ENCODE measurements at regions not wholly inside any gene's neighbourhood (a gene's known extent, or its start where the extent isn't known, plus 50 kb on each side); places are given as distances from the start of the nearest gene placed in this dataset.

GRCh38 chr9:126151031-126151685, 175.5 kb upstream of the MVB12B start:
- Histone ChIP-seq H3K9me1 (ENCODE audit: control insufficient read depth, extremely low read depth, insufficient read depth, low read length) (no peaks in the 10 kb centered on the region), H4K20me1 (ENCODE audit: control insufficient read depth, extremely low read depth, insufficient read depth, low read length) (peaks cover 4% of the 10 kb centered on the region), H2AFZ (ENCODE audit: control insufficient read depth, low read length) (no peak overlapping the region), H3K9me3 (ENCODE audit: control insufficient read depth, low read depth, low read length) (no peaks in the 10 kb centered on the region), H3K79me2 (ENCODE audit: control insufficient read depth, insufficient read depth, low read length) (no peaks in the 10 kb centered on the region), H3K9ac (ENCODE audit: control insufficient read depth, extremely low read depth, insufficient read depth, low read length) (no peak overlapping the region), H3K27ac (ENCODE audit: control insufficient read depth, insufficient read depth, low read length) (no peak overlapping the region), H3K36me3 (ENCODE audit: control insufficient read depth in 2 of 2, extremely low read depth in 1 of 2, insufficient read depth in 2 of 2, low read length in 2 of 2) (no peaks in the 10 kb centered on the region), H3K27me3 (ENCODE audit: control insufficient read depth, extremely low read depth, insufficient read depth, low read length) (peaks cover 29% of the 10 kb centered on the region), H3K4me2 (ENCODE audit: control insufficient read depth, extremely low read depth, insufficient read depth, low read depth, low read length) (peak overlapping the region; percentile 8), H3K4me3 (ENCODE audit: control insufficient read depth in 2 of 3, extremely low read depth in 1 of 3, insufficient read depth in 2 of 3, low read depth in 1 of 3, low read length in 3 of 3) (no peak overlapping the region), H3K4me1 (ENCODE audit: control insufficient read depth, extremely low read depth, insufficient read depth, low read length) (no peaks in the 10 kb centered on the region)
- no peak for DNase-seq (ENCODE audit: low read depth, low spot score)
- TF ChIP-seq, protein P1, sequence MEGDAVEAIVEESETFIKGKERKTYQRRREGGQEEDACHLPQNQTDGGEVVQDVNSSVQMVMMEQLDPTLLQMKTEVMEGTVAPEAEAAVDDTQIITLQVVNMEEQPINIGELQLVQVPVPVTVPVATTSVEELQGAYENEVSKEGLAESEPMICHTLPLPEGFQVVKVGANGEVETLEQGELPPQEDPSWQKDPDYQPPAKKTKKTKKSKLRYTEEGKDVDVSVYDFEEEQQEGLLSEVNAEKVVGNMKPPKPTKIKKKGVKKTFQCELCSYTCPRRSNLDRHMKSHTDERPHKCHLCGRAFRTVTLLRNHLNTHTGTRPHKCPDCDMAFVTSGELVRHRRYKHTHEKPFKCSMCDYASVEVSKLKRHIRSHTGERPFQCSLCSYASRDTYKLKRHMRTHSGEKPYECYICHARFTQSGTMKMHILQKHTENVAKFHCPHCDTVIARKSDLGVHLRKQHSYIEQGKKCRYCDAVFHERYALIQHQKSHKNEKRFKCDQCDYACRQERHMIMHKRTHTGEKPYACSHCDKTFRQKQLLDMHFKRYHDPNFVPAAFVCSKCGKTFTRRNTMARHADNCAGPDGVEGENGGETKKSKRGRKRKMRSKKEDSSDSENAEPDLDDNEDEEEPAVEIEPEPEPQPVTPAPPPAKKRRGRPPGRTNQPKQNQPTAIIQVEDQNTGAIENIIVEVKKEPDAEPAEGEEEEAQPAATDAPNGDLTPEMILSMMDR (optimal IDR thresholded peaks at IDR 0.05 in 1 of 3, IDR thresholded peaks at IDR 0.05 in 1 of 3, conservative IDR thresholded peaks at IDR 0.05 in 1 of 3; ENCODE audit: extremely low read depth in 1 of 3, insufficient read depth in 2 of 3, low read length in 3 of 3) = no peak
- dilution Hi-C loops (cut with MboI; ENCODE audit: extremely low pct_ligation_motif_present, low sequenced_read_pairs) = no loop called here
- no peak for FAIRE-seq

DNA sequence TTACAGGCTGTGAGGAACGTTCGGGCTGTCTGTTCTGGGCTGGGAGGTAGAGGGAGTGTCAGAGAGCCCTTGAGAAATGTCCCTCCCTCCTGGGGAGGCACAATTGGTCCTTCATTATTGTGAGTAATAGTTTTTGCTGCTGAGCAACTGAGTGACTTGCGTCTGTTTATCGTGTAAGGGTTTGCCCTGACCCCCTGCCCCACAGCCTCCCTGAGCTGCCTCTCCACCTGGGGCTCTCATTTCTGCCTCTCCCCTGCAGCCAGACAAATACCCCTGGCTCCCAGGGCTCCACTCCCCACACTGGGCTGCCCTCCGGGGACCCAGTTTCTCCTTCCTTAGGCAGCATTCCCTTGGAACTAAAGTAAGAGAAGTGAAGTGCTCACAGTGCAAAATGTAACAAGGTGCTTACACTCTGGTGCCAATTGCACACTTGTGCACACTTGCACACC, 174.9 kb upstream of the MVB12B start:
- Histone ChIP-seq H3K9me1 (ENCODE audit: control insufficient read depth, extremely low read depth, insufficient read depth, low read length) (no peaks in the 10 kb centered on the region), H3K9me3 (ENCODE audit: control insufficient read depth, low read depth, low read length) (no peaks in the 10 kb centered on the region), H3K79me2 (ENCODE audit: control insufficient read depth, insufficient read depth, low read length) (no peaks in the 10 kb centered on the region), H3K4me3 (ENCODE audit: control insufficient read depth in 2 of 3, extremely low read depth in 1 of 3, insufficient read depth in 2 of 3, low read depth in 1 of 3, low read length in 3 of 3) (no peak overlapping the region), H2AFZ (ENCODE audit: control insufficient read depth, low read length) (no peak overlapping the region), H3K4me2 (ENCODE audit: control insufficient read depth, extremely low read depth, insufficient read depth, low read depth, low read length) (peak overlapping the region; percentile 8), H3K4me1 (ENCODE audit: control insufficient read depth, extremely low read depth, insufficient read depth, low read length) (no peaks in the 10 kb centered on the region), H3K27me3 (ENCODE audit: control insufficient read depth, extremely low read depth, insufficient read depth, low read length) (peaks cover 25% of the 10 kb centered on the region), H4K20me1 (ENCODE audit: control insufficient read depth, extremely low read depth, insufficient read depth, low read length) (peaks cover 4% of the 10 kb centered on the region), H3K36me3 (ENCODE audit: control insufficient read depth in 2 of 2, extremely low read depth in 1 of 2, insufficient read depth in 2 of 2, low read length in 2 of 2) (no peaks in the 10 kb centered on the region), H3K9ac (ENCODE audit: control insufficient read depth, extremely low read depth, insufficient read depth, low read length) (no peak overlapping the region), H3K27ac (ENCODE audit: control insufficient read depth, insufficient read depth, low read length) (no peak overlapping the region)
- no peak for TF ChIP-seq EZH2 (IDR thresholded peaks at IDR 0.05; ENCODE audit: low read length)
- TF ChIP-seq, protein P1 (optimal IDR thresholded peaks at IDR 0.05 in 1 of 3, IDR thresholded peaks at IDR 0.05 in 1 of 3, conservative IDR thresholded peaks at IDR 0.05 in 1 of 3; ENCODE audit: extremely low read depth in 1 of 3, insufficient read depth in 2 of 3, low read length in 3 of 3) = no peak
- DNase-seq (ENCODE audit: low read depth, low spot score) (no peak), FAIRE-seq (no peak)
- dilution Hi-C loops (cut with MboI; ENCODE audit: extremely low pct_ligation_motif_present, low sequenced_read_pairs) = no loop called here
